K562 (cell line): ENCODE measurements at regions not wholly inside any gene's neighbourhood (a gene's known extent, or its start where the extent isn't known, plus 50 kb on each side); places are given as distances from the start of the nearest gene placed in this dataset.

ENCODE experiments used
- ATAC-seq: fragments of 200-7000 bp; cut with Tn5 transposase; 3 replicates; pipeline ENCODE4 v1.9.1; 2020; ENCODE audit warnings: moderate library complexity
- BruUV-seq: library from RNA; stranded (reverse); fragments of 400-500 nt; replicated peaks from 2 replicates; lab custom pipeline; 2021; lab: Mats Ljungman, UMichigan
- CTCF ChIA-PET: fragments of 300-600 bp; formaldehyde crosslinking; extraction: SDS; loops from one replicate; lab custom pipeline; 2021; ENCODE audit warnings: low intra/inter-chr PET ratio; lab: Yijun Ruan, JAX
- POLR2A ChIA-PET: fragments of 300-600, 350-650 bp; sonication (Branson Sonifier 250); formaldehyde crosslinking; extraction: SDS; loops from one replicate; lab custom pipeline; 2021; ENCODE audit warnings: antibody characterized with exemption, inconsistent platforms; lab: Yijun Ruan, JAX
- DNase-seq, 4 experiments: peaks; one replicate each; pipeline versions ENCODE4 v3.0.0 to v3.0.0-alpha.2; 2011 to 2018; ENCODE audit warnings: low spot score in 3 of 4, mixed read lengths in 3 of 4; ENCODE audit errors: extremely low read depth in 1 of 4
- FAIRE-seq: peaks from 2 replicates; lab custom pipeline; 2011; peaks lifted over from hg19 to GRCh38; lab: Jason Lieb, UNC
- H2AFZ ChIP-seq: 2 replicates; pipeline ENCODE4 v1.6.0; 2011; ENCODE audit warnings: low read depth, low read length, control low read depth, inconsistent platforms
- H3K27ac ChIP-seq: fragments of 200-600 bp; 3 replicates; pipeline ENCODE4 v1.8.0; 2011; ENCODE audit warnings: low read depth, mild to moderate bottlenecking, control low read depth, inconsistent platforms, low read length, moderate library complexity, mixed read lengths; ENCODE audit errors: extremely low read depth
- H3K27me3 ChIP-seq, 2 experiments: fragments of 300-600 bp in 1 of 2; 2 replicates in 1 of 2; 3 replicates in 1 of 2; pipeline versions ENCODE4 v1.6.0 to v1.8.0; 2011; ENCODE audit warnings: inconsistent platforms in 2 of 2, low read length in 2 of 2, mild to moderate bottlenecking in 1 of 2, mixed read lengths in 1 of 2, moderate library complexity in 1 of 2; ENCODE audit not compliant: control insufficient read depth in 2 of 2, insufficient read depth in 2 of 2
- H3K36me3 ChIP-seq: fragments of 300-600 bp; 3 replicates; pipeline ENCODE4 v1.8.0; 2011; ENCODE audit warnings: mild to moderate bottlenecking, low read length, inconsistent platforms; ENCODE audit not compliant: control insufficient read depth, insufficient read depth
- H3K4me1 ChIP-seq, 2 experiments: fragments of 200-600 bp in 1 of 2; replicated peaks in 1 of 2; 2 replicates in 1 of 2; 3 replicates in 1 of 2; pipeline versions ENCODE4 v1.5.1 to v1.8.0; 2011; ENCODE audit warnings: inconsistent platforms in 2 of 2, low read length in 2 of 2, mild to moderate bottlenecking in 1 of 2, mixed read lengths in 1 of 2, moderate library complexity in 1 of 2; ENCODE audit not compliant: control insufficient read depth in 2 of 2, insufficient read depth in 2 of 2
- H3K4me2 ChIP-seq: 2 replicates; pipeline ENCODE4 v1.6.1; 2011; ENCODE audit warnings: low read length, control low read depth, inconsistent platforms, mixed read lengths; ENCODE audit not compliant: insufficient read depth
- H3K4me3 ChIP-seq: fragments of 200-600 bp; sonication (generic), shearing (Covaris generic); 2 replicates; pipeline ENCODE4 v1.5.1; 2016; ENCODE audit warnings: control low read depth, inconsistent platforms
- H3K79me2 ChIP-seq: fragments of 200-600 bp; 3 replicates; pipeline ENCODE4 v1.8.0; 2011; ENCODE audit warnings: low read length, inconsistent platforms; ENCODE audit not compliant: control insufficient read depth, insufficient read depth
- H3K9ac ChIP-seq, 2 experiments: 2 replicates each; pipeline versions ENCODE4 v1.6.0 to v1.6.1; 2011; ENCODE audit warnings: low read depth in 2 of 2, low read length in 2 of 2, control low read depth in 1 of 2, inconsistent platforms in 1 of 2, mild to moderate bottlenecking in 1 of 2, mixed read lengths in 1 of 2; ENCODE audit not compliant: insufficient read depth in 1 of 2
- H3K9me1 ChIP-seq: one replicate; pipeline ENCODE4 v1.6.0; 2011; ENCODE audit warnings: inconsistent platforms, mild to moderate bottlenecking, low read length, moderate library complexity; ENCODE audit not compliant: control insufficient read depth, insufficient read depth
- H3K9me3 ChIP-seq: replicated peaks from 2 replicates; pipeline ENCODE4 v1.5.1; 2011; ENCODE audit warnings: low read depth, low read length, inconsistent platforms; ENCODE audit not compliant: control insufficient read depth, insufficient read depth
- H4K20me1 ChIP-seq: replicated peaks from 2 replicates; pipeline ENCODE4 v1.6.1; 2011; ENCODE audit warnings: low read length, inconsistent platforms, mixed read lengths; ENCODE audit not compliant: control insufficient read depth, insufficient read depth
- C11orf30 ChIP-seq: fragments of 450-650 bp; IDR thresholded peaks from 2 replicates; pipeline ENCODE4 v1.6.1; 2016; ENCODE audit warnings: low read depth, mild to moderate bottlenecking
- CHAMP1 ChIP-seq: fragments of 450-650 bp; IDR thresholded peaks from 2 replicates; pipeline ENCODE4 v1.6.1; 2016; ENCODE audit warnings: mild to moderate bottlenecking
- HNRNPL ChIP-seq: fragments of 200-400 bp; formaldehyde crosslinking; IDR thresholded peaks from 2 replicates; pipeline ENCODE4 v1.6.1; 2017; ENCODE audit warnings: low read depth, mild to moderate bottlenecking, low read length
- IFI16 ChIP-seq: fragments of 250-450 bp; sonication (Bioruptor Pico); IDR thresholded peaks from 2 replicates; pipeline ENCODE4 v2.1.2; 2022; ENCODE audit warnings: mild to moderate bottlenecking, inconsistent platforms
- LCOR ChIP-seq: sonication (generic); formaldehyde crosslinking; IDR thresholded peaks from 2 replicates; pipeline ENCODE4 v1.8.0; 2022; ENCODE audit warnings: mild to moderate bottlenecking, missing genetic modification reagents
- MAFG ChIP-seq: fragments of 450-650 bp; conservative IDR thresholded peaks from 2 replicates; pipeline ENCODE4 v1.6.1; 2016; ENCODE audit warnings: missing genetic modification characterization, missing compliant biosample characterization
- MYNN ChIP-seq, 2 experiments: sonication (generic); formaldehyde crosslinking in 1 of 2; IDR thresholded peaks; 2 replicates each; pipeline versions ENCODE4 v1.5.0 to v1.6.1; 2016 to 2020; ENCODE audit warnings: antibody characterized with exemption in 1 of 2, missing genetic modification reagents in 1 of 2
- NKRF ChIP-seq: fragments of 450-650 bp; IDR thresholded peaks from 2 replicates; pipeline ENCODE4 v1.6.1; 2016; ENCODE audit warnings: borderline replicate concordance
- OTX1 ChIP-seq: fragments of 450-650 bp; formaldehyde crosslinking; IDR thresholded peaks from 2 replicates; pipeline ENCODE4 v1.4.0; 2022; ENCODE audit warnings: mild to moderate bottlenecking
- PREB ChIP-seq: sonication (generic); formaldehyde crosslinking; IDR thresholded peaks from 2 replicates; pipeline ENCODE4 v1.8.1; 2023; ENCODE audit warnings: mild to moderate bottlenecking, missing genetic modification reagents
- XRCC5 ChIP-seq: fragments of 200-400 bp; formaldehyde crosslinking; IDR thresholded peaks from 2 replicates; pipeline ENCODE4 v1.6.1; 2017; ENCODE audit warnings: low read depth, mild to moderate bottlenecking, low read length
- ZNF316 ChIP-seq: fragments of 450-650 bp; IDR thresholded peaks from 2 replicates; pipeline ENCODE4 v1.6.1; 2016
- ZNF57 ChIP-seq: fragments of 450-650 bp; formaldehyde crosslinking; IDR thresholded peaks from 2 replicates; pipeline ENCODE4 v1.4.0; 2020; ENCODE audit warnings: mild to moderate bottlenecking, moderate library complexity
- WGBS: fragments of 100-300 bp; shearing (Covaris generic); methylation state at CpG from one replicate; pipeline ENCODE4 v1.1.6; 2016; ENCODE audit warnings: low coverage, mixed read lengths; ENCODE audit not compliant: insufficient coverage; ENCODE audit errors: missing lambda C conversion rate; 5-methylcytosine and 5-hydroxymethylcytosine counted together
- in situ Hi-C: fragments of 300-500 bp; cut with MboI; formaldehyde crosslinking; loops from 4 replicates; pipeline ENCODE4 v1.15.0; 2018; ENCODE audit warnings: inconsistent platforms, mixed read lengths
- intact Hi-C: fragments of 100-400 bp; cut with micrococcal nuclease; formaldehyde crosslinking; loops from 2 replicates; pipeline ENCODE4 v1.14.2; 2022

GRCh38 chr5:124798890-124799289, 52.5 kb upstream of the ZNF608 start:
- no peaks in the 10 kb centered on the region for H3K9me3 ChIP-seq
- no peak overlapping the region for H3K27ac ChIP-seq
- in situ Hi-C loops, result no loop called here
- H3K27me3 ChIP-seq, result no peaks in the 10 kb centered on the region
- H3K36me3 ChIP-seq, result no peaks in the 10 kb centered on the region
- peaks cover 4 to 9% of the 10 kb centered on the region in 2 experiments; a peak in 2 of 5 replicates for H3K4me1 ChIP-seq
- no peaks in the 10 kb centered on the region for H4K20me1 ChIP-seq
- WGBS, result 44% methylated on average over 3 of the region's 3 CpGs
- no peak for ATAC-seq
- TF ChIP-seq HNRNPL (no peak), IFI16 (CRISPR knock-in tag) (no peak), ZNF316 (peak; percentile 78), C11orf30 (peak; percentile 72), MAFG (tag) (peak; percentile 65), ZNF57 (CRISPR knock-in tag) (no peak), MYNN (IDR thresholded peaks at IDR 0.05) (no peak), MYNN (CRISPR knock-in tag; IDR thresholded peaks at IDR 0.05) (no peak)
- DNase-seq, result no peak
- no peaks in the 10 kb centered on the region for H3K79me2 ChIP-seq
- H3K4me2 ChIP-seq, result no peak overlapping the region
- H3K4me3 ChIP-seq, result no peak overlapping the region
- FAIRE-seq, result no peak
- POLR2A ChIA-PET, result no interaction called here
- CTCF ChIA-PET, result no interaction called here
- H2AFZ ChIP-seq, result no peak overlapping the region
- no peaks in the 10 kb centered on the region for H3K9me1 ChIP-seq
- BruUV-seq, result no TSS peak
- intact Hi-C loops, result no loop called here
- H3K9ac ChIP-seq, result no peak overlapping the region

GRCh38 chr5:124801551-124801950, 55.1 kb upstream of the ZNF608 start:
- POLR2A ChIA-PET, result no interaction called here
- TF ChIP-seq PREB (no peak), CHAMP1 (no peak), OTX1 (no peak), NKRF (no peak), LCOR (no peak), XRCC5 (no peak)

More at GRCh38 chr5:124801551-124801950, 55.1 kb upstream of the ZNF608 start:
- Histone ChIP-seq H3K4me2 (no peak overlapping the region), H2AFZ (no peak overlapping the region), H3K79me2 (no peaks in the 10 kb centered on the region), H3K4me3 (no peak overlapping the region), H3K36me3 (no peaks in the 10 kb centered on the region), H3K9me1 (no peaks in the 10 kb centered on the region), H3K27me3 (no peaks in the 10 kb centered on the region), H4K20me1 (no peaks in the 10 kb centered on the region), H3K9ac (no peak overlapping the region), H3K4me1 (peaks cover 4 to 13% of the 10 kb centered on the region in 2 experiments; a peak in 3 of 5 replicates), H3K27ac (no peak overlapping the region), H3K9me3 (no peaks in the 10 kb centered on the region)
- intact Hi-C loops (no loop called here), in situ Hi-C loops (no loop called here)
- 32% methylated on average over 3 of the region's 3 CpGs for WGBS
- CTCF ChIA-PET, result no interaction called here
- DNase-seq, result no peak
- no peak for ATAC-seq
- BruUV-seq, result no TSS peak
- FAIRE-seq, result no peak
